GM19324 (cell line): ENCODE measurements at regions not wholly inside any gene's neighbourhood (a gene's known extent, or its start where the extent isn't known, plus 50 kb on each side); places are given as distances from the start of the nearest gene placed in this dataset.
"Not testable (repeated sequence)": the region's sequence is repeated elsewhere in the genome, so short reads cannot be mapped to it uniquely, and the experiment has no call there.

Experiments
- ATAC-seq: cut with Tn5 transposase; IDR thresholded peaks from one replicate; pipeline ENCODE4 v1.9.1; 2021; ENCODE audit warnings: mild to moderate bottlenecking, moderate library complexity; ENCODE audit not compliant: unreplicated experiment, low FRiP score

GRCh38 chr9:82750411-82750913 lies 312.5 kb downstream of the RASEF start:
- ATAC-seq: no peak

- no peak for ATAC-seq
These were observed 305.0 kb downstream of the RASEF start for GRCh38 chr9:82757924-82758323.

GRCh38 chr9:82761027-82761426 lies 301.9 kb downstream of the RASEF start:
- ATAC-seq: no peak

- no peak for ATAC-seq
These were observed 301.0 kb downstream of the RASEF start for GRCh38 chr9:82761956-82762355.

- ATAC-seq: no peak
These were observed 299.3 kb downstream of the RASEF start for GRCh38 chr9:82763656-82764055.

GRCh38 chr9:82764061-82764668 lies 298.8 kb downstream of the RASEF start:
- ATAC-seq: no peak

GRCh38 chr9:82774707-82775231 lies 288.2 kb downstream of the RASEF start:
- not testable (repeated sequence) for ATAC-seq

- ATAC-seq: no peak
These were observed 286.4 kb downstream of the RASEF start for GRCh38 chr9:82776508-82776907.

GRCh38 chr9:82777366-82777765 lies 285.6 kb downstream of the RASEF start:
- ATAC-seq: no peak

- not testable (repeated sequence) for ATAC-seq
These were observed 284.0 kb downstream of the RASEF start for GRCh38 chr9:82778923-82779322.

- no peak for ATAC-seq
These were observed 282.9 kb downstream of the RASEF start for GRCh38 chr9:82780017-82780416.

GRCh38 chr9:82781921-82782392 lies 281.0 kb downstream of the RASEF start:
- ATAC-seq: no peak

- ATAC-seq: no peak
These were observed 279.9 kb downstream of the RASEF start for GRCh38 chr9:82783045-82783444.

- ATAC-seq: no peak
These were observed 278.4 kb downstream of the RASEF start for GRCh38 chr9:82784589-82784988.

GRCh38 chr9:82789155-82789824 lies 273.7 kb downstream of the RASEF start:
- no peak for ATAC-seq

- no peak for ATAC-seq
These were observed 272.1 kb downstream of the RASEF start for GRCh38 chr9:82790875-82791274.

- ATAC-seq: no peak
These were observed 271.2 kb downstream of the RASEF start for GRCh38 chr9:82791692-82792091.

- ATAC-seq: no peak
These were observed 265.4 kb downstream of the RASEF start for GRCh38 chr9:82797534-82797933.

- ATAC-seq: no peak
These were observed 263.7 kb downstream of the RASEF start for GRCh38 chr9:82799286-82799685.

- no peak for ATAC-seq
These were observed 257.9 kb downstream of the RASEF start for GRCh38 chr9:82805027-82805426.

- ATAC-seq: no peak
These were observed 254.5 kb downstream of the RASEF start for GRCh38 chr9:82808478-82808877.

- ATAC-seq: no peak
These were observed 252.0 kb downstream of the RASEF start for GRCh38 chr9:82810915-82811314.
